ENCODE measurements at regions not wholly inside any gene's neighbourhood (a gene's known extent, or its start where the extent isn't known, plus 50 kb on each side); places are given as distances from the start of the nearest gene placed in this dataset.

DNA sequence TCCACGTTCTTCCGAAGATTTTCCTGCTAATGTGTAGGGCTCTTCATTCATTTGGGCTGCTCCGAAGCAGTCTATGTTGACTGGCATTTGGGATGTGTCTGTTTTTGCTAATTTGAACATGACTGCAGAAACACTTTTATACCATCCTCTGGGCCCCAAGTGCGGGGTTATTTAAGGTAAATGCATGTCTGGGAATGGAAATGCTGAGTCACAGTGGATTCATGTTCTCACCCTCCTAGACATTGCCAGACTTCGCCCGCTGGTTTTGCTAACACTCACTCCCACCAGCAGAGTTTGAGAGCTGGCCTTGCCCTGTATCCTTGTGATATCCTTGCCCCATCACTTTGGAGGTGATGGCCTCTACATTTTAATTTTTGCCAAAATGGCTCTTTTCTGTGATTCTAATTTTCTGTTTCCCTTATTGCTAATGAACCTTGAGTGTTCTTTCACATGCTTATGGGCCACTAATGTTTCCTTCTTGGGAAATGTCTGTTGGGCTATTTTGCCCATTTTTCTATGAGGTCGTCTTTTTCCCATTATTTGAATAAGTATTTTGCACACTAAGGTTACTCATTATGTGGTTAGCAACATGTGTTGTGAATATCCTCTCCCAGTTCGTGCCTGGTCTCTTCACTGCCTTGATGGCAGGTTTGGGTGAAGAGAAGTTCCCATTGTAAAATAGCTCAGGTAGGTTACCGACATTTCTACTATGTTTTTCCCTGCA, 204.1 kb downstream of the GLI2 start:
- no peak for DNase-seq

GRCh38 chr2:120940319-120940696, 204.6 kb downstream of the GLI2 start:
- DNase-seq: no peak

GRCh38 chr2:120940726-120941256, 205.1 kb downstream of the GLI2 start:
- DNase-seq: no peak

DNA sequence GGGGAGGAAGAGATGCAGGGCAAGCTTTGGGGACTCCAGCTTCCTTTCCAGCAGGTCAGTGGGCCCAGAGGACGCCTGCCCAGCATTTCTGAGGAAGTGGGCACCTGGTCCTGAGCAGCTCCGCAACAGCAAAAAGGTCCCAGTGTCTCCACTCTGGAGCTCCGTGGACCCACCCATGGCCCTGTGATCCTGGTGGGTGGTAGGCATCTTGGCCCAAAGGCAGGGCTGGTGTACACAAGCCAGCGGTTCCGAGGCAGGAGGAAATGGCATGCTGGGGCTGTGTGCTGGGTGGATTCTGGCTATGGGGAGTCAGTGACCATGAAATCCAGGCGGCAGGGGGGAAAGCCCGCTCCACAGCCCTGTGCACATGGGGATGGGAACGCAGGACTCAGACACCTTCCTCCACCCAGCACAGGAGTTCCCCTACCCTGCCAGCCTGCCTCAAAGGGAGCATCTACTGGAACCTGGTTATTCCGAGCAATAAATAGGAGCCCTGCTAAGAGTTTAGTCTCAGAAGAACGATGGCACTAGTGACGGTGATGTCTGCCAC, 206.0 kb downstream of the GLI2 start:
- DNase-seq: no peak

GRCh38 chr2:120942658-120943057, 207.0 kb downstream of the GLI2 start:
- DNase-seq: no peak

DNA sequence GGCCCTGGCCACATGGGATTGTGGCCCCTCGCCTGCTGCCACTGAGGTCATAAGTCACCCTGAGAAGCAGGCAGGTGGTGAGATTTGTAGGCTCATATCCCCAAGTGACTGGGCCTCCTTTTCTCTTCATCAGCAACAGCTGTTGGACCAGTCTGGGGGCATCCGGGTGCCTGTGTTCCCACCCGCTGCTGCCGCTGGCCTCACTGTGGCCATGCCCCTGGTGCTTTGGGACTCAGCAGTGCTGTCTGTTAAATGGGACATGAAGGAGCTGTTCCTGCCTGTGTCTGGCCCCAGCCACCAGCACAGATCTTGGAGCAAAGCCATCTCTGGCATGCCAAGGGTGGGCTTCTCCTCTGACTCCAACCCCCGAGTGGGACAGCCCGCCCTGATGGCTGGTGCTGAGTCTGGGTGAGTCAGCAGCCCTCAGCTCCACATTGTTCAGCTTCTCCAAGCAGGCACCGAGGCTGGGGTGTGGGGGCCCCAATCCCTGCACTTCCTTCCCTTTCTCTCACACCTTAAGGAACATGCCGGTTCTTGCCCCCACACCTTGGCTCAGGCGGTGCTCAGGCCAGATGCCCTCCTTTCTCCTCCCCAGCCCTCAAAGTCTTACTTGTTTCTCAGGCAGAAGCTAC, 207.9 kb downstream of the GLI2 start:
- no peak for DNase-seq

DNA sequence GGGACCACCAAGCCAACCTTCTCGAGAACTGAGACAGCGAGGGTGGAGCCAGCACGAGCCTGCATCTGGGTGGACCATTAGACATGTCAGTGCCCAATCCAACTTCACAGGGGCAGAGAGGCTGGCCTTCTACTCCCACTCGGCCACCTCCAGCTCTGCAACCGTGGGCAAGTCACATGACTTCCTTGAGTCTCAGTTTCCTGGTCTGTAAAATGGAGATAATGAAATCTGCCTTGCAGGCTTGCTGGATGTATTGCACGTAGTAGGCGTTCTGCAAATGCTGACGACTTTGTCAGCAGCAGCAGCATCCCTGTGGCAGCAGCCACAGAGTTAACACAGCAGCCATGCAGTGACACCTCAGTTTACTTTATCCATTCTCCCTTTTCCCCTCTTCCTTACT, 208.9 kb downstream of the GLI2 start:
- DNase-seq: no peak

GRCh38 chr2:120945091-120945490, 209.4 kb downstream of the GLI2 start:
- no peak for DNase-seq

GRCh38 chr2:120945832-120946499, 210.3 kb downstream of the GLI2 start:
- no peak for DNase-seq

- DNase-seq: no peak
Measured at GRCh38 chr2:120947327-120947726, 211.7 kb downstream of the GLI2 start.

DNA sequence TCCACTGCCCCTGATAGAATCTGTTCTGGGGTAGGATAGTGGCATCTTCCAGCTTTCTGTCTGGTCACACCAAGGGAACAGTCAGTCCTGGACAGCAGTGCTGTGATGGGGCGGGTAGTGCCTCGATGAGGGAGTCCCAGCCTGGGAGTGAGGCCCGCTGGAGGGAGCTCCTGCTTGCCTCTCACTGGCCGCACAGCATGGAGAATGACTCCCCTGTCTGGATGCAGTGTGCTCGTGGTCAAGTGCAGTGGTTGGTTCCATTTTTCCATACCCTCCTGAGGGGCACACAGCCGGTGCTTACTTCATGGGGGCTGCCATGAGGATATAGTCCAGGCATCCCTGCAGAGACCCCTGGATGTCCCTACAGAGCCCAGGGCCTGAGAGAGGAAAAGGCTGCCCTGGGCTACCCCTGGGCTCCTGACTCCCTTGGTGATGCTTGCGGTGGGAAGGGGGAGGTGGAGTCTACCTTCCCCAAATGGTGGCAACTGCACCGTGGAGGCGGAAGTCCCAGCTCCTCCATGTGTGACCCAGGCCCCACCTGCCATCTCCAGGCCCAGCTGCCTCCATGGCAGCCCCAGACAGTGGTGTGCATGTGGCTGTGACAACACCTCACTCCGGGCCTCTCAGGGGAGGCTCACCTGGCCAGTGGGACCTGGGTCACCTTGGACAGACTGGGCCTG, 212.5 kb downstream of the GLI2 start:
- DNase-seq: no peak

DNA sequence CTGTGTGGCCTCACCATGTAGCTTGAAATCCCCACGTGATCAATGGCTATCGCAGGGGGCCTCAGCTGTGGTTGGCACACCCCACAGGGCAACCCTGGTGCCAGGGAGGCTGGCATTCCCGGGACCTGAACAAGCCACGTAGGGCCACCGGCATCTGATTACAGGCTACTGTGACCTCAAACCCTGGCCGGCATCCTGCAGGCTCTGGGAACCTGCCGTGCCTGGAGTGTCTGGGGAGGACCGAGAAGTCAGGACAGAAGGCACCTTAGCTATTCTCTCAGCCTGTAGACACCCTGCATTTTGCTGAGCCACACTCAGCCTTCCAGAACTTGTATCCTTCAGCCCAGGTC, 213.0 kb downstream of the GLI2 start:
- DNase-seq: no peak

DNA sequence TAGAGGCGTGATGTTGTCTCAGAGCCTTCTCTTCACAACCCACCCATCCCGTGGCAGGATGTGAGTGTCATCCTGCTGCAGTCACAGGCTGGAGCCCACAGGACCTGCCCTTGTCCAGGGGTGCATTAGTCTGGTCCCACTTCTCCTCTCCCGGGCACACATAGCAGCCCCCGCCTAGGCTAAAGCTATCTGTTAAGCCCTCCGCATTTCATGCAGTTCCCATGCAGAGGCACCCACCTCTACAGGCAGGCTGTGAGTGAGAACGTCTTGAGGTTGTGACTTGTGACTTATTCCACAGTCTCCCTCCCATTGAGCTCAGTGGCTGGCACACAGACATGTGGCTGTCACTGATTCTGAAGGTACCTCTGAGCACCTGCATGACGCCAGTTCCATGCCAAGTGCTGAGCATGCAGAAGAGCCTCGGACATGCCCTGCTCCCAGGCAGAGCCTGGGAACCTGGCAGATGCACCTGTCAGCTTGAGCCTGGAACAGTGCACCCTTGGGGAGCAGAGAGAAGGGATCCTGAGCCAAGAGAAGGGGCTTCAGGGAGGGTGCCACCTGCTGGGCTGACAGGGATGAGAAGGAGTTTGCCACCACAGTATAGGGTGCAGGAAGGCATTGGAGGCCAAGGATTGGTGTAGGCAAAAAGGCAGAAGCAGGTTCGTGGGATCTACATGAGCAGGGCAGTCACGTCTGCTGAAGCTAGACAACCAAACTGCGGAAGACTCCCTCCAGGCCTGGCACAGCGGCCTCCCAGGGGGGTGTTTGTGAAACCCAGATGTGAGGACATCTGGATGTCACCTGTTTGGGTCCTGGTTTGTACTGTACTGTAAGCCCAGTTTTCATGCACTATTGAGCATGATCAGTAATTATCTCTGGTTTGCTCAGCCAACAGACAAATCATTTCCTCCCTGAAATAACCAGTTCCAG, 213.6 kb downstream of the GLI2 start:
- no peak for DNase-seq

DNA sequence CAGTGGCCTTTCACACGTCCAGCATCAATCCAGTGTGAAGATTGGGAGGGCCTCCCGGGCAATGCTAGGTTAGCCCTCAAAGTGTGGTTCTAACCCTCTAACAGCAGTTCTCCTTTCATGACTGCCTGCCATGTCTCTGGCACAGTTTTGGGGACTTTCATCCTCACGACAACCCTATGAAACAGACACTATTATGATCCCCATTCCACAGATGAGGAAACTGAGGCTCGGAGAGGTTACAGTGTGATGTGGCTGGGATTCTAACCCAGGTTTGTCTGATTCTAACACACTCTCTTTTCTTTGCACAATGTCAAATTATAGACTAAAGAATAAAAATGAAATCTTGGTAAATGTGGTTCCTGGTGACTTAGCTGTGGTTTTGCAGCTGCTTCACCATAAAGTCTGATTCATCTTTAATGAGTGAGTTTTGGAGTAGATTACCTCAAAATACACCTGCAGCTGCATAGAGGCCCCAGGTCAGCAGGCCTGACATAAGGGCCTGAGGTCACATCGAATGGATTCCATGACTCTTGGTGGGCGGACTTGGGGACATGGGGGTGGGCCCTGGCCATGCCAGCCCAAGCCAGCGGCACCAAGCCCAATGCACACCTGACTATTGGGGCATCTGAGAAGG, 214.4 kb downstream of the GLI2 start:
- DNase-seq: no peak

DNA sequence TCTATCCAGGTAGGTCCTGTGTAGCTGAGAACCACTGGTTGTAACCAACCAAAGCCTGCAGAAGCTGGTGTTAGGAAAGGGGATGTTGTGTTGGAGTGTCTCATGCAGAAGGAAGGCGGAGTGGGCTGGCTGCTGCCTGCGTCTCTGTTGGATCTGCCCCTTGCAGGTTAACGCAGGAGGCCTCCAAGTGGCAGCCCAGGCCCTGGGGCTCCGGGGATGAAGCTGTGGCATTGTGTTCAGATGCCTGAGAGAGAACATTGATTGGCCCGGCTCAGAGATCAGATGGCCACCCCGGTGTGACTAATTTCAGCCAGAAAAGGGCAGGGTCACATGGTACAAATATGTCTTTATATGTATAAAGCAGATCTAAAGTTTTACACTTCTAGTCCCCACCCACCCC, 216.0 kb downstream of the GLI2 start:
- DNase-seq: no peak

- no peak for DNase-seq
Measured at GRCh38 chr2:120952318-120952717, 216.7 kb downstream of the GLI2 start.

DNA sequence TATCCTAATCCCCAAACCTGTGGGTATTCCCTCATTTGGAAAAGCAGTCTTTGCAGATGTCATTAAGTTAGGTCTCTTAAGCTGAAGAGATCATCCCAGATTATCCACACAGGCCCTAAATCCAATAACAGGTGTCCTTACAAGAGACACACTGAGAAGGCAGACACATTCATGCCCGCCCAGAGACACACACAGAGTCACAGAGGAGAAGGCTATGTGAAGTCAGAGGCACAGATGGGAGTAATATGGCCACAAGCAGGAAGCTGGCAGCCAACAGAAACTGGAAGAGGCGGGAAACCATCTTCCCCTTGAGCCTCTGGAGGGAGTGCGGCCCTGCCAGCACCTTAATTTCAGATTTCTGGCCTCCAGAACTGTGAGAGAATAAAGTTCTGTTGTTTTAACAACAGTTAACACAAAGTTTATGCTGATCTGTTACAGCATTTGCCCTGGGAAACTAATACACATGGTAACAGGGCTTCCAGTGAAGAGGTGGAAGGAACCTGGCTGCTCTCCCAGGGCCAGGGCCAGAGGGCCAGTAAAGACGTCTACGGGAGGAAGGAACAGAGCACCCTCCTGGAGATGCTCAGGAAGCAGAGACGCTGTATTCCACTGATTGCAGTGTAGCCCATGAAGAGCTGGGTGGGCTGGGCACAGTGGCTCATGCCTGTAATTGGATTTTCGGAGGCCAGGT, 217.5 kb downstream of the GLI2 start:
- no peak for DNase-seq

GRCh38 chr2:120953843-120954584, 218.3 kb downstream of the GLI2 start:
- no peak for DNase-seq

DNA sequence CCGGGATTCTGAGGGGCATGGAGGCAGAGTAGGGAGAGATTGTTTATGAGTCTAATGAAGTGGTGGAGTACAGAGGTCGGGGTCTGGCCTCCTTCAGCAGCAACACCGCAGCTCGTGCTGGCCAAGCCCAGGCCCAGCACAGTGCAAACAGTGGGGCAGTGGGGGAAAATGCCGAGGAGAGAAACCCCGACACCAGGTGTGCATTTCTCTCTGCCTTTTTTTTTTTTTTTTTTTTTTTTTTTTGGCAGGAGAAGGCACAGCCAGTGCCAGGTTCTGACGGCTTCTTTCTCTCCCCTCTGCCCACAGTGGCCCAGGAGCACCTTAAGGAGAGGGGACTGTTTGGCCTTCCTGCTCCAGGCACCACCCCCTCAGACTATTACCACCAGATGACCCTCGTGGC, 219.3 kb downstream of the GLI2 start:
- no peak for DNase-seq

GRCh38 chr2:120955427-120955826, 219.8 kb downstream of the GLI2 start:
- no peak for DNase-seq

Data from NCI-H1092 (cell line).